ENCODE measurements at regions not wholly inside any gene's neighbourhood (a gene's known extent, or its start where the extent isn't known, plus 50 kb on each side); places are given as distances from the start of the nearest gene placed in this dataset.

DNA sequence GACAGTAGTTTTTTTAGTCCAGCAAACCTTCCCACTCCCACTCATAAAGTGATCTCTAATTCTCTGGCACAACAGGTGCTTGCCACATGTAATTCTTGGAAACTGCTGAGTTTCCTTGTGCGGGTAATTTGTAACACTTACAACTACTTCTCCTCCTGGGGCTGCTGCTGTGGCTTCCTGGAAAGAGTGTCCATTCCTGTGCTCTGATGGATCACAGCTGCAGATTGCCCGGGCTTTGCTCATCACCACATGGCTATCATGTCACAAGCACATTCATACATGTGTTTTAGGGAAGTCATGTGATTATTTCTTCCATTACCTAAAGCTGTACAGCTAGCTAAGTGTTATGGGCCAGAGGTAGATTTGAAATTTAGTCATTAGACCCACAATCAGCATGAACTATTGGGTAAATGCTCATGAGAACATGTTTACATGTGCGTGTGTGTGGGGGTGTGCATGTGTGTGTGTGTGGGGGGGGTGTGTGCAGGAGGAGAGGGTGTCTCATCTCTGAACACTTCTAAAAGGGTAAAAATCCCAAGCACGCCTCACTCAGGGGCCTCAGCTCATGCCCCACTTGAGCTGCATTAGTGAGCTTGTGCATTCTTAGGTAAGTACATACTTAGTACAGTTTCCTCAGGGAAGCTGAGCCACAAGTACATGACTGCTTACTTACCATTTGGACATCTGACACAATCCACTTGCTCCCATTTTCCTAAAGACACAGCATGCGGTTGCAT lies 118.1 kb upstream of the CCDC112 start:
- no peaks in the 10 kb centered on the region for H3K36me3 Mint-ChIP-seq
- H3K27me3 Mint-ChIP-seq, result peaks cover 10 to 14% of the 10 kb centered on the region in 2 donors
- no peak for DNase-seq (ENCODE audit: low spot score)
- H3K27ac Mint-ChIP-seq, result peak overlapping the region in 1 of 2 donors; percentile 57
- peaks cover 0 to 9% of the 10 kb centered on the region in 2 donors for H3K4me1 Mint-ChIP-seq (ENCODE audit: low read depth in 2 of 2)
- ATAC-seq, result peak in 1 of 2 donors; percentile 68
- H3K9me3 Mint-ChIP-seq, result peaks cover 3% of the 10 kb centered on the region
- H3K4me3 Mint-ChIP-seq, result no peak overlapping the region

- Mint-ChIP-seq H3K9me3 (peaks cover 3% of the 10 kb centered on the region), H3K27me3 (peaks cover 10 to 11% of the 10 kb centered on the region in 2 donors)
- DNase-seq (ENCODE audit: low spot score), result no peak
Measured at GRCh38 chr5:115413651-115414050, 117.2 kb upstream of the CCDC112 start.

GRCh38 chr5:115409094-115409493 lies 112.6 kb upstream of the CCDC112 start:
- Mint-ChIP-seq H3K27me3 (peaks cover 17 to 27% of the 10 kb centered on the region in 2 donors), H3K4me3 (no peak overlapping the region), H3K27ac (no peak overlapping the region), H3K4me1 (ENCODE audit: low read depth in 2 of 2) (peaks cover 0 to 4% of the 10 kb centered on the region in 2 donors), H3K9me3 (peaks cover 2% of the 10 kb centered on the region), H3K36me3 (peaks cover 4% of the 10 kb centered on the region)
- ATAC-seq, result no peak
- DNase-seq (ENCODE audit: low spot score), result no peak

More at GRCh38 chr5:115413651-115414050, 117.2 kb upstream of the CCDC112 start:
- Mint-ChIP-seq H3K4me1 (ENCODE audit: low read depth in 2 of 2) (peaks cover 0 to 9% of the 10 kb centered on the region in 2 donors), H3K27ac (peak overlapping the region in 1 of 2 donors; percentile 57), H3K4me3 (no peak overlapping the region), H3K36me3 (no peaks in the 10 kb centered on the region)
- ATAC-seq, result no peak

GRCh38 chr5:115402822-115403577 lies 106.5 kb upstream of the CCDC112 start:
- DNase-seq (ENCODE audit: low spot score) (no peak), ATAC-seq (no peak)
- H3K27me3 Mint-ChIP-seq, result peaks cover 18 to 27% of the 10 kb centered on the region in 2 donors
- no peak overlapping the region for H3K4me3 Mint-ChIP-seq
- peaks cover 4% of the 10 kb centered on the region for H3K36me3 Mint-ChIP-seq
- H3K27ac Mint-ChIP-seq, result no peak overlapping the region
- H3K4me1 Mint-ChIP-seq (ENCODE audit: low read depth in 2 of 2), result peaks cover 0 to 3% of the 10 kb centered on the region in 2 donors
- peaks cover 5% of the 10 kb centered on the region for H3K9me3 Mint-ChIP-seq

DNA sequence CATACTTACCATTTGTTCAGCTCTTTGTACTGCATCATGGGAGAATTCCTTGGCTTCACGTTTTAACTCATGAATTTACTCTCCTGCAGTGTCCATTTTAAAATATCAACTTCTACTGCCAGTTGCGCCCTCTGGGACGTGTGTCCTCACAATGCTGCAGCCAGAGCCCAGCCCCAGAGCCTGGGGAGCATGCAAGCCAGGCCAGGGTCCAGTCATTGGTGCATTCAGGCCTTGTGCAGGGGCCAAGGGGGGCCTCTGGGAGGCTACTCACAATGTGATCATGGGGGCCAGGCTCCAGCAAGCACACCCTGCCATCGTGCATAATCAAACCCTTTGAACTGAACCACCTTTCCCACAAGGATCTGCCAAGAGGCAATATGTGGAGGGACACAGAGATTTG lies 105.6 kb upstream of the CCDC112 start:
- ATAC-seq (no peak), DNase-seq (ENCODE audit: low spot score) (no peak)
- Mint-ChIP-seq H3K4me1 (ENCODE audit: low read depth in 2 of 2) (peaks cover 0 to 3% of the 10 kb centered on the region in 2 donors), H3K4me3 (no peak overlapping the region), H3K27ac (no peak overlapping the region), H3K36me3 (peaks cover 3% of the 10 kb centered on the region), H3K9me3 (peaks cover 5% of the 10 kb centered on the region), H3K27me3 (peaks cover 18 to 28% of the 10 kb centered on the region in 2 donors)

GRCh38 chr5:115398719-115399118 lies 102.3 kb upstream of the CCDC112 start:
- peaks cover 5% of the 10 kb centered on the region for H3K9me3 Mint-ChIP-seq
- peaks cover 3 to 13% of the 10 kb centered on the region in 2 donors for H3K27me3 Mint-ChIP-seq
- no peak for DNase-seq (ENCODE audit: low spot score)
- H3K27ac Mint-ChIP-seq, result no peak overlapping the region
- no peaks in the 10 kb centered on the region for H3K36me3 Mint-ChIP-seq
- peaks cover 0 to 3% of the 10 kb centered on the region in 2 donors for H3K4me1 Mint-ChIP-seq (ENCODE audit: low read depth in 2 of 2)
- no peak for ATAC-seq
- H3K4me3 Mint-ChIP-seq, result no peak overlapping the region

DNA sequence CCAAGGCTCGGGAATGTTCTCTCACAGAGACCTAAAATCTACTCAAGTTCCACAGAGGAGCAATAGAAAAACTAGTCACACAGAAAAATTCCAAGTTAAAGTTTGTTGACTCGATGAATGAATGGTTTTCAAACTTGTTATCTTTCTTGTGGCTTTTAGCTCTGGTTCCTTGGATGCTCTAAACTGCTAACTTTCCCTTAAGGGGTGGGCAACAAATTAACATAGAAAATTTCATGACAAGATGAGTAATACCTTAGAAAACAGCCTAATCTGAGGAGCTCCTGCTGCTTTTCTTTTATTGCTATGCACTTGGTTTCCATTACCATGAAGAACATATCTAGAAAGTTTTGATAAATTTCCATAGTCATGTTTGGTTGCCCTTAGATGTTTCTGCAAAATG lies 100.2 kb upstream of the CCDC112 start:
- ATAC-seq (no peak), DNase-seq (ENCODE audit: low spot score) (no peak)
- peaks cover 5% of the 10 kb centered on the region for H3K9me3 Mint-ChIP-seq
- peaks cover 3 to 13% of the 10 kb centered on the region in 2 donors for H3K27me3 Mint-ChIP-seq
- H3K27ac Mint-ChIP-seq, result no peak overlapping the region
- peaks cover 0 to 3% of the 10 kb centered on the region in 2 donors for H3K4me1 Mint-ChIP-seq (ENCODE audit: low read depth in 2 of 2)
- no peaks in the 10 kb centered on the region for H3K36me3 Mint-ChIP-seq
- no peak overlapping the region for H3K4me3 Mint-ChIP-seq

GRCh38 chr5:115396081-115396480 lies 99.6 kb upstream of the CCDC112 start:
- Mint-ChIP-seq H3K27ac (no peak overlapping the region), H3K4me3 (no peak overlapping the region), H3K9me3 (peaks cover 5% of the 10 kb centered on the region), H3K4me1 (ENCODE audit: low read depth in 2 of 2) (peaks cover 0 to 3% of the 10 kb centered on the region in 2 donors), H3K27me3 (peaks cover 3 to 13% of the 10 kb centered on the region in 2 donors), H3K36me3 (no peaks in the 10 kb centered on the region)
- ATAC-seq (no peak), DNase-seq (ENCODE audit: low spot score) (no peak)

- DNase-seq (ENCODE audit: low spot score) (no peak), ATAC-seq (no peak)
- Mint-ChIP-seq H3K4me3 (no peak overlapping the region), H3K36me3 (no peaks in the 10 kb centered on the region), H3K27me3 (peaks cover 6 to 13% of the 10 kb centered on the region in 2 donors), H3K9me3 (peaks cover 5% of the 10 kb centered on the region), H3K4me1 (ENCODE audit: low read depth in 2 of 2) (peaks cover 0 to 3% of the 10 kb centered on the region in 2 donors), H3K27ac (no peak overlapping the region)
Measured at GRCh38 chr5:115394531-115394930, 98.1 kb upstream of the CCDC112 start.

DNA sequence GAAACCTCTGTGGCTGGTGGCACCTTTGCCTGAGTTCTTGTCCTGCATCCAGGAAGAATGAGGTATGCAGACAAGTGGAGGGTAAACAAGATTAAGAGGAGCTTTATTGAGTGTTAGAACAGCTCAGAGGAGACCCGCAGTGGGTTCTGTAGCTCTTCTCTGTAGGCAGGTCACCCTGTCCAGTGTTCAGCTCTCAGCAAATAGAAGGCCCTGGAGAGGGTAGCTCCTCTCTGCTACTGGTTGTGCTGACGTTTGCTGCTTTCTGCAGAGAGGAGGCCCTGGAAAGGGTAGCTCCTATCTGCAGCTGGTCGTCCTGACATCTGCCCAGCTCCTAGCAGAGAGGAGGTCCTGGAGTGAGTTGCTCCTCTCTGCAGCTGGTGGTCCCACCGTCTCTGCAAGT lies 96.8 kb upstream of the CCDC112 start:
- no peak for ATAC-seq
- no peak for DNase-seq (ENCODE audit: low spot score)
- peaks cover 0 to under 1% of the 10 kb centered on the region in 2 donors for H3K4me1 Mint-ChIP-seq (ENCODE audit: low read depth in 2 of 2)
- H3K9me3 Mint-ChIP-seq, result no peaks in the 10 kb centered on the region
- peaks cover 5 to 6% of the 10 kb centered on the region in 2 donors for H3K27me3 Mint-ChIP-seq
- no peaks in the 10 kb centered on the region for H3K36me3 Mint-ChIP-seq
- H3K4me3 Mint-ChIP-seq, result no peak overlapping the region
- no peak overlapping the region for H3K27ac Mint-ChIP-seq

DNA sequence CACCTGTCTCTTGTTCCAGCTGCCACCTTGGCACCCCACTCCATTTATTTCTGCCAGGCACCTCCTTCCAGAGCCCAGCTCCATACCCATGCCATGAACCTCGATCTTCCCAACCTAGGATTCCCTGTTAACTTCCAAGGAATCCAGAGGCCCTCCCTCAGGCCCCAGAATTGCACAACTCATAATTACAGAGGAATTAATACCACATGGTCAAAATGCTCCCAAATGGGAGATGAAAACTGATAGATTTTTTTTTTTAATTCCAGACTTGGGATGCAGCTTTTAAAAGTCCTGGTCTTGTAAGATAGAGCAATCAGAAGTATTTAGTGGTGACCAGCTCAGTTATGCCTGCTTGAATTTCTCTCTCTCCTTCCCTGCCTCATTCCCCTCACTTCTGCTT lies 96.2 kb upstream of the CCDC112 start:
- peaks cover under 1 to 5% of the 10 kb centered on the region in 2 donors for H3K27me3 Mint-ChIP-seq
- H3K27ac Mint-ChIP-seq, result no peak overlapping the region
- no peak for ATAC-seq
- H3K4me1 Mint-ChIP-seq (ENCODE audit: low read depth in 2 of 2), result no peaks in the 10 kb centered on the region
- H3K36me3 Mint-ChIP-seq, result no peaks in the 10 kb centered on the region
- no peaks in the 10 kb centered on the region for H3K9me3 Mint-ChIP-seq
- H3K4me3 Mint-ChIP-seq, result no peak overlapping the region
- no peak for DNase-seq (ENCODE audit: low spot score)

DNA sequence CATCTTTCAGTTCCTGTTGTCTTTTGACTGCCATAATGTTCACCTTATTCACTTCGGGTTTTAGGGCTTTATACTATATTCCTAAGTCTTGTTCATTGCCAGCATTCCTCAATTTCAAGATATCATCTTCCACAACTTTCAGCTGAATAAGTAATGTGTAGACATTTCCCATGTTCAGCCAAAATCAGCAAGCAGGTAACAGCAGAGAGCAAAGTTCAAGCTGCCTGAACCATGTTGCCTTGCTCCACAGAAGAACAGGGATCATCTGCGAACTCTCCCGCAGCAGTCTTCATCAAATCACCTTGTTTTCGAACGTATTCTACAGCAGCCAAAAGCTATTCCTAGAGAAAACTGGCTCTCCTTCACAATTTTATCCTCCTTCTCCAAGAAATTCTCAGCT lies 95.3 kb upstream of the CCDC112 start:
- H3K27ac Mint-ChIP-seq, result no peak overlapping the region
- no peak for ATAC-seq
- H3K36me3 Mint-ChIP-seq, result no peaks in the 10 kb centered on the region
- no peaks in the 10 kb centered on the region for H3K9me3 Mint-ChIP-seq
- H3K4me1 Mint-ChIP-seq (ENCODE audit: low read depth in 2 of 2), result no peaks in the 10 kb centered on the region
- H3K4me3 Mint-ChIP-seq, result no peak overlapping the region
- H3K27me3 Mint-ChIP-seq, result peaks cover 0 to 5% of the 10 kb centered on the region in 2 donors
- no peak for DNase-seq (ENCODE audit: low spot score)

GRCh38 chr5:115389799-115390382 lies 93.4 kb upstream of the CCDC112 start:
- no peaks in the 10 kb centered on the region for H3K36me3 Mint-ChIP-seq
- DNase-seq (ENCODE audit: low spot score) (no peak), ATAC-seq (peak in 1 of 2 donors; percentile 61)
- H3K4me3 Mint-ChIP-seq, result no peak overlapping the region
- H3K27me3 Mint-ChIP-seq, result peaks cover 0 to 5% of the 10 kb centered on the region in 2 donors
- H3K9me3 Mint-ChIP-seq, result no peaks in the 10 kb centered on the region
- H3K27ac Mint-ChIP-seq, result no peak overlapping the region
- H3K4me1 Mint-ChIP-seq (ENCODE audit: low read depth in 2 of 2), result no peaks in the 10 kb centered on the region
